ENCODE measurements at regions not wholly inside any gene's neighbourhood (a gene's known extent, or its start where the extent isn't known, plus 50 kb on each side); places are given as distances from the start of the nearest gene placed in this dataset.
A peak's percentile ranks its signal among the peaks of the same experiment; 100 is the strongest.

DNA sequence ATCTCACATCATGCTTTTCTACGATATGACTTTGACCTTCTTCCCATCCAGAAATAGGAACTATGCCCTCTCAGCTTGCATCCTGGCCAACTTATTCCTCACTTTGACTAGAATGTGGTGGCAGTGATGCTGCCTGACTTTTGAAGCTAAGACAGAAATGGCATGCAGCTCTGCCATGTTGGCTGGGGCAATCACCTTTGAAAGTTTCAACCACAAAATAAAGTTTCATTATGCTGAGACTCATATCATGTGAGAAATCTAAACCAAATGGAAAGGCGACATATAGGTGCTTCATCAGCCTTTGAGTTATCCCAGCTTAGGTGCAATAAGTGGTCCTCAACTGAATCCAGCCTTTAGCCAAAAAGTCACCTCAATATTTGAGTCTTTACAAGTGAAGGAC is 370.0 kb upstream of the CHRM3 start:
- Mint-ChIP-seq H3K27ac (no peak overlapping the region), H3K4me1 (peaks cover 15% of the 10 kb centered on the region), H3K36me3 (no peaks in the 10 kb centered on the region), H3K4me3 (no peak overlapping the region), H3K9me3 (no peaks in the 10 kb centered on the region), H3K27me3 (ENCODE audit: low read depth) (no peaks in the 10 kb centered on the region)
- ATAC-seq (no peak), DNase-seq (ENCODE audit: low spot score) (no peak)
- no peak for TF ChIP-seq CREM (CRISPR knock-in tag; IDR thresholded peaks at IDR 0.05)
- no peak for TF ChIP-seq SOX15 (CRISPR knock-in tag; IDR thresholded peaks at IDR 0.05)
- no peak for TF ChIP-seq RORB (CRISPR knock-in tag; IDR thresholded peaks at IDR 0.05)
- TF ChIP-seq ZSCAN18 (CRISPR knock-in tag; IDR thresholded peaks at IDR 0.05), result no peak
- TF ChIP-seq, protein P1, sequence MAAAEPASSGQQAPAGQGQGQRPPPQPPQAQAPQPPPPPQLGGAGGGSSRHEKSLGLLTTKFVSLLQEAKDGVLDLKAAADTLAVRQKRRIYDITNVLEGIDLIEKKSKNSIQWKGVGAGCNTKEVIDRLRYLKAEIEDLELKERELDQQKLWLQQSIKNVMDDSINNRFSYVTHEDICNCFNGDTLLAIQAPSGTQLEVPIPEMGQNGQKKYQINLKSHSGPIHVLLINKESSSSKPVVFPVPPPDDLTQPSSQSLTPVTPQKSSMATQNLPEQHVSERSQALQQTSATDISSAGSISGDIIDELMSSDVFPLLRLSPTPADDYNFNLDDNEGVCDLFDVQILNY (CRISPR knock-in tag; IDR thresholded peaks at IDR 0.05), result no peak
- ChIA-PET CTCF (no interaction called here), POLR2A (interaction anchor here (0.6 kb wide), 1 partner anchor 52 kb away, joined by 6 read pairs; no protein-coding TSS in a partner anchor)

- Mint-ChIP-seq H3K4me1 (no peaks in the 10 kb centered on the region), H3K9me3 (no peaks in the 10 kb centered on the region), H3K27ac (no peak overlapping the region), H3K27me3 (ENCODE audit: low read depth) (no peaks in the 10 kb centered on the region), H3K4me3 (no peak overlapping the region), H3K36me3 (no peaks in the 10 kb centered on the region)
- ATAC-seq, result peak; percentile 22; the same call in 1 of the 2 replicates
- DNase-seq (ENCODE audit: low spot score), result no peak
- TF ChIP-seq GTF2I (CRISPR knock-in tag; conservative IDR thresholded peaks at IDR 0.05), result no peak
- TF ChIP-seq ESRRA (CRISPR knock-in tag; IDR thresholded peaks at IDR 0.05; ENCODE audit: borderline replicate concordance), result no peak
- TF ChIP-seq CREB1 (CRISPR knock-in tag; IDR thresholded peaks at IDR 0.05), result no peak
- TF ChIP-seq E2F4 (CRISPR knock-in tag; IDR thresholded peaks at IDR 0.05; ENCODE audit: borderline replicate concordance, low read depth), result no peak
- no peak for TF ChIP-seq ZNF263 (CRISPR knock-in tag; IDR thresholded peaks at IDR 0.05; ENCODE audit: low read depth)
- TF ChIP-seq, protein P1 (CRISPR knock-in tag; IDR thresholded peaks at IDR 0.05), result no peak
- TF ChIP-seq TEAD1 (CRISPR knock-in tag; IDR thresholded peaks at IDR 0.05), result no peak
- TF ChIP-seq, protein P2, sequence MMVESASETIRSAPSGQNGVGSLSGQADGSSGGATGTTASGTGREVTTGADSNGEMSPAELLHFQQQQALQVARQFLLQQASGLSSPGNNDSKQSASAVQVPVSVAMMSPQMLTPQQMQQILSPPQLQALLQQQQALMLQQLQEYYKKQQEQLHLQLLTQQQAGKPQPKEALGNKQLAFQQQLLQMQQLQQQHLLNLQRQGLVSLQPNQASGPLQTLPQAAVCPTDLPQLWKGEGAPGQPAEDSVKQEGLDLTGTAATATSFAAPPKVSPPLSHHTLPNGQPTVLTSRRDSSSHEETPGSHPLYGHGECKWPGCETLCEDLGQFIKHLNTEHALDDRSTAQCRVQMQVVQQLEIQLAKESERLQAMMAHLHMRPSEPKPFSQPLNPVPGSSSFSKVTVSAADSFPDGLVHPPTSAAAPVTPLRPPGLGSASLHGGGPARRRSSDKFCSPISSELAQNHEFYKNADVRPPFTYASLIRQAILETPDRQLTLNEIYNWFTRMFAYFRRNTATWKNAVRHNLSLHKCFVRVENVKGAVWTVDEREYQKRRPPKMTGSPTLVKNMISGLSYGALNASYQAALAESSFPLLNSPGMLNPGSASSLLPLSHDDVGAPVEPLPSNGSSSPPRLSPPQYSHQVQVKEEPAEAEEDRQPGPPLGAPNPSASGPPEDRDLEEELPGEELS (CRISPR knock-in tag; IDR thresholded peaks at IDR 0.05), result no peak
- no peak for TF ChIP-seq FOXP1 (CRISPR knock-in tag; IDR thresholded peaks at IDR 0.05; ENCODE audit: borderline replicate concordance)
- ChIA-PET POLR2A (no interaction called here), CTCF (no interaction called here)
Measured at GRCh38 chr1:239011382-239011781, 375.0 kb upstream of the CHRM3 start.

GRCh38 chr1:239008568-239008967 is 377.8 kb upstream of the CHRM3 start:
- ATAC-seq, result no peak
- Mint-ChIP-seq H3K27ac (no peak overlapping the region), H3K27me3 (ENCODE audit: low read depth) (no peaks in the 10 kb centered on the region), H3K4me3 (no peak overlapping the region), H3K36me3 (no peaks in the 10 kb centered on the region), H3K9me3 (no peaks in the 10 kb centered on the region), H3K4me1 (no peaks in the 10 kb centered on the region)
- ChIA-PET CTCF (no interaction called here), POLR2A (no interaction called here)
- DNase-seq (ENCODE audit: low spot score), result no peak
- TF ChIP-seq MAX (CRISPR knock-in tag; IDR thresholded peaks at IDR 0.05) (no peak), SOX15 (CRISPR knock-in tag; IDR thresholded peaks at IDR 0.05) (no peak), RORB (CRISPR knock-in tag; IDR thresholded peaks at IDR 0.05) (no peak), ZNF281 (CRISPR knock-in tag; IDR thresholded peaks at IDR 0.05) (no peak), SMAD4 (CRISPR knock-in tag; IDR thresholded peaks at IDR 0.05) (no peak), ZNF138 (CRISPR knock-in tag; conservative IDR thresholded peaks at IDR 0.05) (no peak), ZNF425 (CRISPR knock-in tag; conservative IDR thresholded peaks at IDR 0.05) (no peak), ATF3 (CRISPR knock-in tag; conservative IDR thresholded peaks at IDR 0.05) (no peak)
- TF ChIP-seq, protein P3, sequence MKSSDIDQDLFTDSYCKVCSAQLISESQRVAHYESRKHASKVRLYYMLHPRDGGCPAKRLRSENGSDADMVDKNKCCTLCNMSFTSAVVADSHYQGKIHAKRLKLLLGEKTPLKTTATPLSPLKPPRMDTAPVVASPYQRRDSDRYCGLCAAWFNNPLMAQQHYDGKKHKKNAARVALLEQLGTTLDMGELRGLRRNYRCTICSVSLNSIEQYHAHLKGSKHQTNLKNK (CRISPR knock-in tag; IDR thresholded peaks at IDR 0.05), result no peak
